Stimulated activated CD8-positive, alpha-beta memory T cell treated with anti-CD3 and anti-CD28 coated beads, Interleukin-12 subunit alpha, Interleukin-12 subunit beta, amount 100 ng/mL, for 1 hour (primary cell): ENCODE measurements at regions not wholly inside any gene's neighbourhood (a gene's known extent, or its start where the extent isn't known, plus 50 kb on each side); places are given as distances from the start of the nearest gene placed in this dataset.
"Not testable (repeated sequence)": the region's sequence is repeated elsewhere in the genome, so short reads cannot be mapped to it uniquely, and the experiment has no call there.

Experiments used
- DNase-seq: peaks from one replicate; pipeline ENCODE4 v3.0.0-alpha.2; 2020; ENCODE audit warnings: low read depth

- DNase-seq: no peak
Observed at GRCh38 chr5:164998590-164998989, 1493.2 kb downstream of the MAT2B start.

- no peak for DNase-seq
Observed at GRCh38 chr5:165000479-165001190, 1495.2 kb downstream of the MAT2B start.

- DNase-seq: no peak
Observed at GRCh38 chr5:165003283-165003682, 1497.9 kb downstream of the MAT2B start.

GRCh38 chr5:165004175-165004574, 1498.8 kb downstream of the MAT2B start:
- no peak for DNase-seq

- DNase-seq: no peak
Observed at GRCh38 chr5:165014439-165014838, 1509.0 kb downstream of the MAT2B start.

GRCh38 chr5:165015126-165015525, 1509.7 kb downstream of the MAT2B start:
- DNase-seq: no peak

GRCh38 chr5:165015547-165015946, 1510.1 kb downstream of the MAT2B start:
- no peak for DNase-seq

- no peak for DNase-seq
Observed at GRCh38 chr5:165026971-165027370, 1521.6 kb downstream of the MAT2B start.

GRCh38 chr5:165028356-165028755, 1522.9 kb downstream of the MAT2B start:
- no peak for DNase-seq

- DNase-seq: no peak
Observed at GRCh38 chr5:165029099-165029870, 1523.9 kb downstream of the MAT2B start.

GRCh38 chr5:165030971-165031370, 1525.6 kb downstream of the MAT2B start:
- DNase-seq: no peak

GRCh38 chr5:165031371-165031770, 1526.0 kb downstream of the MAT2B start:
- no peak for DNase-seq

- DNase-seq: no peak
Observed at GRCh38 chr5:165035520-165035919, 1530.1 kb downstream of the MAT2B start.

- no peak for DNase-seq
Observed at GRCh38 chr5:165039748-165040147, 1534.3 kb downstream of the MAT2B start.

GRCh38 chr5:165045941-165046340, 1540.5 kb downstream of the MAT2B start:
- not testable (repeated sequence) for DNase-seq

- DNase-seq: no peak
Observed at GRCh38 chr5:165055476-165055875, 1550.1 kb downstream of the MAT2B start.

- DNase-seq: no peak
Observed at GRCh38 chr5:165057145-165057544, 1551.7 kb downstream of the MAT2B start.

GRCh38 chr5:165066751-165067385, 1561.4 kb downstream of the MAT2B start:
- no peak for DNase-seq

- no peak for DNase-seq
Observed at GRCh38 chr5:165076686-165077085, 1571.3 kb downstream of the MAT2B start.

- no peak for DNase-seq
Observed at GRCh38 chr5:165079389-165079788, 1574.0 kb downstream of the MAT2B start.

- DNase-seq: no peak
Observed at GRCh38 chr5:165083394-165083793, 1578.0 kb downstream of the MAT2B start.

- DNase-seq: no peak
Observed at GRCh38 chr5:165086465-165086864, 1581.0 kb downstream of the MAT2B start.

GRCh38 chr5:165094782-165095181, 1589.4 kb downstream of the MAT2B start:
- no peak for DNase-seq
